GM12872 (cell line): ENCODE measurements at regions not wholly inside any gene's neighbourhood (a gene's known extent, or its start where the extent isn't known, plus 50 kb on each side); places are given as distances from the start of the nearest gene placed in this dataset.

ENCODE experiments used
- CTCF ChIP-seq: IDR thresholded peaks from 3 replicates; pipeline ENCODE4 v1.5.1; 2011; ENCODE audit warnings: low read depth, mild to moderate bottlenecking, low read length, moderate library complexity; ENCODE audit not compliant: insufficient read depth

GRCh38 chr10:10110844-10111490, 906.7 kb upstream of the CELF2 start:
- no peak for TF ChIP-seq CTCF

DNA sequence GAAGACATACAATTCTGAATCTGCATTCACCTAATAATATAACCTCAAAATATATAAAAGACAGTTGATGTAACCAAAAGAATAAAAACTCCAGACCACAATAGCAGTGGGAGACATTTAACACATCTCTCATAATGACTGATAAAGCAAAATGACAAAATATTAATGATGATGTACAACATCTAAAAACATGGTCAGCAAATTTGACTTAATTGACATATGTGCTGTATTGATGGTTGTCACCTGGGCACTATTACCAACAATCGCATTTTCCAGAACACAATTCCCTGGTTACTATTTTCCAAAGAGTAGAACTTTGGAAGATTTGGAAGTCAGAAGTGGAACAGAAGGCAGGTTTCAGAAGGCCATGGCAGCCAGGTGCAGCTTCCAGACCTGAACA, 899.5 kb upstream of the CELF2 start:
- no peak for TF ChIP-seq CTCF

- TF ChIP-seq CTCF: no peak
These were observed 897.0 kb upstream of the CELF2 start for GRCh38 chr10:10120671-10121070.

DNA sequence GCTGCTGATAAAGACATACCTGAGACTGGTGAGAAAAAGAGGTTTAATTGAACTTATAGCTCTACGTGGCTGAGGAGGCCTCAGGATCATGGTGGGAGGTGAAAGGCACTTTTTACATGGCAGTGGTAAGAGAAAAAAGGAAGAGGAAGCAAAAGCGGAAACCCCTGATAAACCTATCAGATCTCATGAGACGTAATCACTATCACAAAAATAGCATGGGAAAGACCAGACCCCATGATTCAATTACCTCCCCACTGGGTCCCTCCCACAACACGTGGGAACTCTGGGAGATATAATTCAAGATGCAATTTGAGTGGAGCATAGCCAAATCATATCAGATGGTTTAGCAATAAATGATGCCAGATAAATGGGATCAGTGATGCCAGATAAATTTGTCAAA, 892.0 kb upstream of the CELF2 start:
- no peak for TF ChIP-seq CTCF

DNA sequence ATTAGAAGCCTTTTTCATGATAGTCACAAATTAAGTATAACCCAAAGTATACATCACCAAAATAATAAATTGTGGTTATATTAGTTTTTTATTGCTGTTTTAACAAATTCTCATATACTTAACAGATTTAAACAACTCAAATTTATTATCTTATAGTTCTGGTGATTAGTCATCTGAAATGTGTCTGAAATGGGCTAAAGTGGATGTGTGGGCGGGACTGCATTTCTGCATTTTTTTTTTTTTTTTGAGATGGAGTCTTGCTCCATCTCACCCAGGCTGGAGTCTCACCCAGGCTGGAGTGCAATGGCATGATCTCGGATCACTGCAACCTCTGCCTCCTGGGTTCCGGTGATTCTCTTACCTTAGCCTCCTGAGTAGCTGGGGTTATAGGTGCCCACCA, 891.5 kb upstream of the CELF2 start:
- TF ChIP-seq CTCF: no peak

GRCh38 chr10:10128387-10128786, 889.3 kb upstream of the CELF2 start:
- no peak for TF ChIP-seq CTCF

GRCh38 chr10:10130686-10131085, 887.0 kb upstream of the CELF2 start:
- TF ChIP-seq CTCF: no peak
